SK-N-SH (cell line): ENCODE measurements at regions not wholly inside any gene's neighbourhood (a gene's known extent, or its start where the extent isn't known, plus 50 kb on each side); places are given as distances from the start of the nearest gene placed in this dataset.

Source experiments
- CTCF ChIA-PET: fragments of 300-600, 350-600 bp; formaldehyde crosslinking; extraction: SDS; loops from one replicate; lab custom pipeline; 2021; lab: Yijun Ruan, JAX
- POLR2A ChIA-PET: fragments of 350-600 bp; sonication (Branson Sonifier 250); formaldehyde crosslinking; extraction: SDS; loops from one replicate; lab custom pipeline; 2020; ENCODE audit warnings: antibody characterized with exemption, inconsistent platforms; lab: Yijun Ruan, JAX
- DNase-seq: peaks from one replicate; pipeline ENCODE4 v3.0.0; 2012
- H2AFZ ChIP-seq: fragments of 200-600 bp; sonication (generic); 2 replicates; pipeline ENCODE4 v1.8.1; 2016; ENCODE audit warnings: antibody characterized with exemption, mild to moderate bottlenecking, low read depth
- H3F3A ChIP-seq: fragments of 200-600 bp; sonication (generic); replicated peaks from 2 replicates; pipeline ENCODE3; 2016; ENCODE audit warnings: antibody characterized with exemption, mild to moderate bottlenecking; ENCODE audit not compliant: insufficient read depth
- H3K27ac ChIP-seq, 2 experiments: fragments of 200-500 bp in 1 of 2; fragments of 200-600 bp in 1 of 2; sonication (Bioruptor generic) in 1 of 2; sonication (generic), shearing (Covaris generic) in 1 of 2; 2 replicates each; pipeline versions ENCODE4 v1.5.1 to v1.6.1; 2014 to 2016; ENCODE audit warnings: low read depth in 2 of 2, inconsistent platforms in 1 of 2, low read length in 1 of 2, mild to moderate bottlenecking in 1 of 2, mixed read lengths in 1 of 2
- H3K27me3 ChIP-seq: fragments of 200-600 bp; sonication (generic), shearing (Covaris generic); 2 replicates; pipeline ENCODE4 v1.6.1; 2016; ENCODE audit warnings: mixed run types; ENCODE audit not compliant: insufficient read depth
- H3K36me3 ChIP-seq, 2 experiments: fragments of 200-500 bp in 1 of 2; fragments of 200-600 bp in 1 of 2; sonication (Bioruptor generic) in 1 of 2; sonication (generic) in 1 of 2; replicated peaks in 1 of 2; 2 replicates each; pipeline versions ENCODE3 to v1.5.1; 2014 to 2016; ENCODE audit warnings: low read length in 1 of 2, mild to moderate bottlenecking in 1 of 2; ENCODE audit not compliant: insufficient read depth in 2 of 2, control insufficient read depth in 1 of 2
- H3K4me1 ChIP-seq, 2 experiments: fragments of 200-500 bp in 1 of 2; fragments of 200-600 bp in 1 of 2; sonication (Bioruptor generic) in 1 of 2; sonication (generic), shearing (Covaris generic) in 1 of 2; 2 replicates each; pipeline versions ENCODE4 v1.5.1 to v1.6.1; 2014 to 2016; ENCODE audit warnings: low read depth in 1 of 2, low read length in 1 of 2, mixed run types in 1 of 2; ENCODE audit not compliant: insufficient read depth in 2 of 2, control insufficient read depth in 1 of 2
- H3K4me2 ChIP-seq: fragments of 200-600 bp; sonication (generic), shearing (Covaris generic); 2 replicates; pipeline ENCODE4 v1.6.1; 2017; ENCODE audit warnings: mixed run types
- H3K4me3 ChIP-seq, 2 experiments: fragments of 200-500 bp in 1 of 2; fragments of 200-600 bp in 1 of 2; sonication (Bioruptor generic) in 1 of 2; sonication (generic), shearing (Covaris generic) in 1 of 2; 2 replicates each; pipeline versions ENCODE4 v1.5.1 to v1.8.1; 2014 to 2016; ENCODE audit warnings: low read depth in 2 of 2, inconsistent platforms in 1 of 2, low read length in 1 of 2, mild to moderate bottlenecking in 1 of 2, mixed read lengths in 1 of 2, moderate library complexity in 1 of 2
- H3K79me2 ChIP-seq: fragments of 200-600 bp; sonication (generic); 2 replicates; pipeline ENCODE4 v1.8.1; 2017; ENCODE audit warnings: mild to moderate bottlenecking; ENCODE audit not compliant: insufficient read depth
- H3K9ac ChIP-seq: fragments of 200-600 bp; sonication (generic); 2 replicates; pipeline ENCODE4 v1.6.1; 2017; ENCODE audit warnings: mixed run types
- H3K9me2 ChIP-seq: fragments of 200-600 bp; sonication (generic); 2 replicates; pipeline ENCODE4 v1.6.1; 2017; ENCODE audit warnings: mixed run types
- H3K9me3 ChIP-seq: fragments of 200-600 bp; sonication (generic); 2 replicates; pipeline ENCODE4 v1.6.1; 2017; ENCODE audit warnings: mixed run types, mild to moderate bottlenecking, moderate library complexity
- H4K20me1 ChIP-seq: fragments of 200-600 bp; sonication (generic); 2 replicates; pipeline ENCODE4 v1.6.1; 2017; ENCODE audit warnings: mild to moderate bottlenecking, mixed run types; ENCODE audit not compliant: insufficient read depth
- FOXJ3 ChIP-seq: sonication (generic); formaldehyde crosslinking; IDR thresholded peaks from 2 replicates; pipeline ENCODE4 v1.5.1; 2020; ENCODE audit warnings: mild to moderate bottlenecking, missing genetic modification reagents
- GABPA ChIP-seq: IDR thresholded peaks from 2 replicates; pipeline ENCODE4 v1.4.0; 2012; ENCODE audit warnings: low read depth, mild to moderate bottlenecking
- MEF2A ChIP-seq: IDR thresholded peaks from 2 replicates; pipeline ENCODE4 v1.4.0; 2012; ENCODE audit warnings: low read depth, borderline replicate concordance
- MXI1 ChIP-seq: IDR thresholded peaks from 2 replicates; pipeline ENCODE4 v1.6.1; 2012; ENCODE audit warnings: mild to moderate bottlenecking, low read depth, low read length, improper control_type of control experiment
- NRF1 ChIP-seq: IDR thresholded peaks from 2 replicates; pipeline ENCODE4 v1.6.1; 2012; ENCODE audit warnings: low read depth, mild to moderate bottlenecking, low read length
- POLR2AphosphoS5 ChIP-seq: IDR thresholded peaks from 2 replicates; pipeline ENCODE4 v1.6.1; 2012; ENCODE audit warnings: low read depth, low read length
- RAD21 ChIP-seq: IDR thresholded peaks from 2 replicates; pipeline ENCODE4 v1.6.1; 2012; ENCODE audit warnings: mild to moderate bottlenecking, low read length
- RCOR1 ChIP-seq: fragments of 150-350 bp; IDR thresholded peaks from 2 replicates; pipeline ENCODE4 v1.6.1; 2017; ENCODE audit warnings: antibody characterized with exemption, low read length
- RFX5 ChIP-seq: IDR thresholded peaks from 2 replicates; pipeline ENCODE4 v1.6.1; 2012; ENCODE audit warnings: mild to moderate bottlenecking, improper control_type of control experiment, low read length
- TAF1 ChIP-seq: IDR thresholded peaks from 2 replicates; pipeline ENCODE4 v1.6.1; 2012; ENCODE audit warnings: low read depth, mild to moderate bottlenecking, low read length, moderate library complexity, borderline replicate concordance
- YY1 ChIP-seq: IDR thresholded peaks from 2 replicates; pipeline ENCODE4 v1.4.0; 2012; ENCODE audit warnings: low read depth, mild to moderate bottlenecking
- WGBS: methylation state at CpG from one replicate; pipeline ENCODE4 v1.1.6; 2017; ENCODE audit warnings: low lambda C conversion rate; 5-methylcytosine and 5-hydroxymethylcytosine counted together
- TF ChIP-seq, protein P1 (sequence below): IDR thresholded peaks from 2 replicates; pipeline ENCODE4 v1.6.1; 2012; ENCODE audit warnings: mild to moderate bottlenecking, low read depth, low read length, moderate library complexity
- TF ChIP-seq, protein P2 (sequence below): fragments of 150-350 bp; IDR thresholded peaks from 2 replicates; pipeline ENCODE4 v1.6.1; 2016; ENCODE audit warnings: mild to moderate bottlenecking, low read depth, low read length
- TF ChIP-seq, protein P3 (sequence below): IDR thresholded peaks from 2 replicates; pipeline ENCODE4 v1.4.0; 2012; ENCODE audit warnings: low read depth
- TF ChIP-seq, protein P4 (sequence below): fragments of 150-350 bp; IDR thresholded peaks from 2 replicates; pipeline ENCODE4 v1.6.1; 2017; ENCODE audit warnings: antibody characterized with exemption, low read length, low read depth, borderline replicate concordance
- TF ChIP-seq, protein P5 (sequence below): fragments of 200-600 bp; sonication (generic); IDR thresholded peaks from 2 replicates; pipeline ENCODE4 v1.6.1; 2017; ENCODE audit warnings: antibody characterized with exemption, mild to moderate bottlenecking, moderate library complexity
- TF ChIP-seq, protein P6 (sequence below): IDR thresholded peaks from 2 replicates; pipeline ENCODE4; 2012

DNA sequence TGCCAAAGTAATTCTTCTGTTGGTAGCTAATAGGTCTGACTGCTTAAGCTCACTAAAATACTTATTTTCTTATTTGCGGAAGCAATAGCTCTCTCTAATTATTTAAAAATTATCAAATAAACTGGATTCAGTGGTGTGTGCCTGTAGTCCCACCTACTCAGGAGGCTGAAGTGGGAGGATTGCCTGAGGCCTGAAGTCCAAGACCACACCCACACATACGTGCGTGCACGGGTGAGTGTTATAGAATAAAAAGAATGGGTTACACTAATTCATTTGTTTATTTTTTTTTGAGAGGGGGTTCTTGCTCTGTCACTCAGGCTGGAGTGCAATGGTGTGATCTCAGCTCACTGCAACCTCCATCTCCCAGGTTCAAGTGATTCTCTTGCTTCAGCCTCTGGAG lies 94.2 kb upstream of the HNRNPU start:
- POLR2A ChIA-PET: interaction anchor here (0.7 kb wide), 1 partner anchor 11 kb away, joined by 3 read pairs; a partner anchor contains a TSS
- no peaks in the 10 kb centered on the region for H3K27me3 ChIP-seq
- H3K79me2 ChIP-seq: no peaks in the 10 kb centered on the region
- H3F3A ChIP-seq: peaks cover 6% of the 10 kb centered on the region
- no peaks in the 10 kb centered on the region for H4K20me1 ChIP-seq
- H2AFZ ChIP-seq: no peak overlapping the region
- H3K9me3 ChIP-seq: no peaks in the 10 kb centered on the region
- H3K9me2 ChIP-seq: no peaks in the 10 kb centered on the region
- no peaks in the 10 kb centered on the region for H3K36me3 ChIP-seq
- CTCF ChIA-PET: no interaction called here
- no peaks in the 10 kb centered on the region; a peak in 3 of 4 replicates for H3K4me1 ChIP-seq
- no peak overlapping the region for H3K27ac ChIP-seq
- H3K4me3 ChIP-seq: no peak overlapping the region
- no peak for DNase-seq
- TF ChIP-seq, protein P1, sequence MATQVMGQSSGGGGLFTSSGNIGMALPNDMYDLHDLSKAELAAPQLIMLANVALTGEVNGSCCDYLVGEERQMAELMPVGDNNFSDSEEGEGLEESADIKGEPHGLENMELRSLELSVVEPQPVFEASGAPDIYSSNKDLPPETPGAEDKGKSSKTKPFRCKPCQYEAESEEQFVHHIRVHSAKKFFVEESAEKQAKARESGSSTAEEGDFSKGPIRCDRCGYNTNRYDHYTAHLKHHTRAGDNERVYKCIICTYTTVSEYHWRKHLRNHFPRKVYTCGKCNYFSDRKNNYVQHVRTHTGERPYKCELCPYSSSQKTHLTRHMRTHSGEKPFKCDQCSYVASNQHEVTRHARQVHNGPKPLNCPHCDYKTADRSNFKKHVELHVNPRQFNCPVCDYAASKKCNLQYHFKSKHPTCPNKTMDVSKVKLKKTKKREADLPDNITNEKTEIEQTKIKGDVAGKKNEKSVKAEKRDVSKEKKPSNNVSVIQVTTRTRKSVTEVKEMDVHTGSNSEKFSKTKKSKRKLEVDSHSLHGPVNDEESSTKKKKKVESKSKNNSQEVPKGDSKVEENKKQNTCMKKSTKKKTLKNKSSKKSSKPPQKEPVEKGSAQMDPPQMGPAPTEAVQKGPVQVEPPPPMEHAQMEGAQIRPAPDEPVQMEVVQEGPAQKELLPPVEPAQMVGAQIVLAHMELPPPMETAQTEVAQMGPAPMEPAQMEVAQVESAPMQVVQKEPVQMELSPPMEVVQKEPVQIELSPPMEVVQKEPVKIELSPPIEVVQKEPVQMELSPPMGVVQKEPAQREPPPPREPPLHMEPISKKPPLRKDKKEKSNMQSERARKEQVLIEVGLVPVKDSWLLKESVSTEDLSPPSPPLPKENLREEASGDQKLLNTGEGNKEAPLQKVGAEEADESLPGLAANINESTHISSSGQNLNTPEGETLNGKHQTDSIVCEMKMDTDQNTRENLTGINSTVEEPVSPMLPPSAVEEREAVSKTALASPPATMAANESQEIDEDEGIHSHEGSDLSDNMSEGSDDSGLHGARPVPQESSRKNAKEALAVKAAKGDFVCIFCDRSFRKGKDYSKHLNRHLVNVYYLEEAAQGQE: no peak
- TF ChIP-seq, protein P2, sequence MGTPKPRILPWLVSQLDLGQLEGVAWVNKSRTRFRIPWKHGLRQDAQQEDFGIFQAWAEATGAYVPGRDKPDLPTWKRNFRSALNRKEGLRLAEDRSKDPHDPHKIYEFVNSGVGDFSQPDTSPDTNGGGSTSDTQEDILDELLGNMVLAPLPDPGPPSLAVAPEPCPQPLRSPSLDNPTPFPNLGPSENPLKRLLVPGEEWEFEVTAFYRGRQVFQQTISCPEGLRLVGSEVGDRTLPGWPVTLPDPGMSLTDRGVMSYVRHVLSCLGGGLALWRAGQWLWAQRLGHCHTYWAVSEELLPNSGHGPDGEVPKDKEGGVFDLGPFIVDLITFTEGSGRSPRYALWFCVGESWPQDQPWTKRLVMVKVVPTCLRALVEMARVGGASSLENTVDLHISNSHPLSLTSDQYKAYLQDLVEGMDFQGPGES: no peak
- TF ChIP-seq, protein P3, sequence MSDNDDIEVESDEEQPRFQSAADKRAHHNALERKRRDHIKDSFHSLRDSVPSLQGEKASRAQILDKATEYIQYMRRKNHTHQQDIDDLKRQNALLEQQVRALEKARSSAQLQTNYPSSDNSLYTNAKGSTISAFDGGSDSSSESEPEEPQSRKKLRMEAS: no peak
- TF ChIP-seq POLR2AphosphoS5: no peak
- TF ChIP-seq, protein P4, sequence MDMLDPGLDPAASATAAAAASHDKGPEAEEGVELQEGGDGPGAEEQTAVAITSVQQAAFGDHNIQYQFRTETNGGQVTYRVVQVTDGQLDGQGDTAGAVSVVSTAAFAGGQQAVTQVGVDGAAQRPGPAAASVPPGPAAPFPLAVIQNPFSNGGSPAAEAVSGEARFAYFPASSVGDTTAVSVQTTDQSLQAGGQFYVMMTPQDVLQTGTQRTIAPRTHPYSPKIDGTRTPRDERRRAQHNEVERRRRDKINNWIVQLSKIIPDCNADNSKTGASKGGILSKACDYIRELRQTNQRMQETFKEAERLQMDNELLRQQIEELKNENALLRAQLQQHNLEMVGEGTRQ: no peak
- TF ChIP-seq YY1: no peak
- TF ChIP-seq MEF2A: no peak
- no peak for TF ChIP-seq RAD21
- TF ChIP-seq, protein P5, sequence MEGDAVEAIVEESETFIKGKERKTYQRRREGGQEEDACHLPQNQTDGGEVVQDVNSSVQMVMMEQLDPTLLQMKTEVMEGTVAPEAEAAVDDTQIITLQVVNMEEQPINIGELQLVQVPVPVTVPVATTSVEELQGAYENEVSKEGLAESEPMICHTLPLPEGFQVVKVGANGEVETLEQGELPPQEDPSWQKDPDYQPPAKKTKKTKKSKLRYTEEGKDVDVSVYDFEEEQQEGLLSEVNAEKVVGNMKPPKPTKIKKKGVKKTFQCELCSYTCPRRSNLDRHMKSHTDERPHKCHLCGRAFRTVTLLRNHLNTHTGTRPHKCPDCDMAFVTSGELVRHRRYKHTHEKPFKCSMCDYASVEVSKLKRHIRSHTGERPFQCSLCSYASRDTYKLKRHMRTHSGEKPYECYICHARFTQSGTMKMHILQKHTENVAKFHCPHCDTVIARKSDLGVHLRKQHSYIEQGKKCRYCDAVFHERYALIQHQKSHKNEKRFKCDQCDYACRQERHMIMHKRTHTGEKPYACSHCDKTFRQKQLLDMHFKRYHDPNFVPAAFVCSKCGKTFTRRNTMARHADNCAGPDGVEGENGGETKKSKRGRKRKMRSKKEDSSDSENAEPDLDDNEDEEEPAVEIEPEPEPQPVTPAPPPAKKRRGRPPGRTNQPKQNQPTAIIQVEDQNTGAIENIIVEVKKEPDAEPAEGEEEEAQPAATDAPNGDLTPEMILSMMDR: no peak
- no peak for TF ChIP-seq RFX5
- no peak for TF ChIP-seq TAF1
- no peak for TF ChIP-seq MXI1
- no peak for TF ChIP-seq GABPA
- no peak for TF ChIP-seq RCOR1
- TF ChIP-seq, protein P6, sequence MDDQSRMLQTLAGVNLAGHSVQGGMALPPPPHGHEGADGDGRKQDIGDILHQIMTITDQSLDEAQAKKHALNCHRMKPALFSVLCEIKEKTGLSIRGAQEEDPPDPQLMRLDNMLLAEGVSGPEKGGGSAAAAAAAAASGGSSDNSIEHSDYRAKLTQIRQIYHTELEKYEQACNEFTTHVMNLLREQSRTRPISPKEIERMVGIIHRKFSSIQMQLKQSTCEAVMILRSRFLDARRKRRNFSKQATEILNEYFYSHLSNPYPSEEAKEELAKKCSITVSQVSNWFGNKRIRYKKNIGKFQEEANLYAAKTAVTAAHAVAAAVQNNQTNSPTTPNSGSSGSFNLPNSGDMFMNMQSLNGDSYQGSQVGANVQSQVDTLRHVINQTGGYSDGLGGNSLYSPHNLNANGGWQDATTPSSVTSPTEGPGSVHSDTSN: no peak
- TF ChIP-seq NRF1: no peak
- TF ChIP-seq FOXJ3: no peak
- H3K4me2 ChIP-seq: no peak overlapping the region
- H3K9ac ChIP-seq: no peak overlapping the region
- WGBS: 97% methylated on average over 4 of the region's 4 CpGs
